A673 (cell line): ENCODE measurements at regions not wholly inside any gene's neighbourhood (a gene's known extent, or its start where the extent isn't known, plus 50 kb on each side); places are given as distances from the start of the nearest gene placed in this dataset.

Experiments
- BruUV-seq: library from RNA; stranded (reverse); fragments of 400-500 nt; replicated peaks from 2 replicates; lab custom pipeline; 2021; lab: Mats Ljungman, UMichigan
- CTCF ChIA-PET: fragments of 300-600 bp; sonication (Branson Sonifier 250); formaldehyde crosslinking; loops from one replicate; lab custom pipeline; 2022; ENCODE audit warnings: antibody characterized with exemption; lab: Charles Lee
- POLR2A ChIA-PET: fragments of 300-600 bp; sonication (Branson Sonifier 250); formaldehyde crosslinking; loops from one replicate; lab custom pipeline; 2022; ENCODE audit warnings: antibody characterized with exemption; ENCODE audit not compliant: low non-redundant PET; lab: Charles Lee
- DNase-seq: peaks from one replicate; pipeline ENCODE4 v3.0.0-alpha.2; 2015; ENCODE audit warnings: low spot score
- H3K27ac ChIP-seq: fragments of 200-600 bp; sonication (generic); 2 replicates; pipeline ENCODE4 v1.5.1; 2016; ENCODE audit warnings: mixed run types, low read depth, mild to moderate bottlenecking, mixed read lengths, antibody characterized with exemption, low read length; ENCODE audit not compliant: poor library complexity, severe bottlenecking
- H3K27me3 ChIP-seq: fragments of 200-600 bp; sonication (generic); replicated peaks from 2 replicates; pipeline ENCODE4 v1.6.1; 2017; ENCODE audit warnings: mixed run types, low read depth, mild to moderate bottlenecking, mixed read lengths, antibody characterized with exemption, low read length; ENCODE audit not compliant: insufficient read depth, poor library complexity
- H3K36me3 ChIP-seq: fragments of 200-600 bp; sonication (generic); 2 replicates; pipeline ENCODE4 v1.6.1; 2016; ENCODE audit warnings: mixed run types, mild to moderate bottlenecking, mixed read lengths, antibody characterized with exemption, low read length; ENCODE audit not compliant: insufficient read depth, poor library complexity, severe bottlenecking
- H3K4me1 ChIP-seq: fragments of 200-600 bp; sonication (generic); 2 replicates; pipeline ENCODE4 v1.6.1; 2017; ENCODE audit warnings: mixed run types, mild to moderate bottlenecking, mixed read lengths, antibody characterized with exemption, low read length; ENCODE audit not compliant: insufficient read depth, poor library complexity, severe bottlenecking
- H3K4me3 ChIP-seq: fragments of 200-600 bp; sonication (generic); 2 replicates; pipeline ENCODE4 v1.5.1; 2016; ENCODE audit warnings: low read depth, mixed run types, mild to moderate bottlenecking, mixed read lengths, low read length; ENCODE audit not compliant: poor library complexity, severe bottlenecking
- H3K9me3 ChIP-seq: fragments of 200-600 bp; sonication (generic); 2 replicates; pipeline ENCODE4 v1.6.1; 2016; ENCODE audit warnings: mixed run types, low read depth, mild to moderate bottlenecking, mixed read lengths, antibody characterized with exemption, low read length; ENCODE audit not compliant: poor library complexity, severe bottlenecking
- EZH2 ChIP-seq: fragments of 200-600 bp; sonication (generic); IDR thresholded peaks from 2 replicates; pipeline ENCODE4 v1.6.1; 2017; ENCODE audit warnings: borderline replicate concordance, low read depth, mild to moderate bottlenecking, mixed read lengths, antibody characterized with exemption, low read length; ENCODE audit not compliant: poor library complexity, severe bottlenecking
- intact Hi-C: fragments of 100-400 bp; cut with micrococcal nuclease; formaldehyde crosslinking; loops from one replicate; pipeline ENCODE4 v1.10.0; 2022; ENCODE audit not compliant: unreplicated experiment
- TF ChIP-seq, protein P1 (sequence below): fragments of 300-800, 200-600 bp; sonication (generic); conservative IDR thresholded peaks from 2 replicates; pipeline ENCODE4 v1.5.1; 2017; ENCODE audit warnings: low read depth, mild to moderate bottlenecking, antibody characterized with exemption, low read length, moderate library complexity, mixed read lengths

DNA sequence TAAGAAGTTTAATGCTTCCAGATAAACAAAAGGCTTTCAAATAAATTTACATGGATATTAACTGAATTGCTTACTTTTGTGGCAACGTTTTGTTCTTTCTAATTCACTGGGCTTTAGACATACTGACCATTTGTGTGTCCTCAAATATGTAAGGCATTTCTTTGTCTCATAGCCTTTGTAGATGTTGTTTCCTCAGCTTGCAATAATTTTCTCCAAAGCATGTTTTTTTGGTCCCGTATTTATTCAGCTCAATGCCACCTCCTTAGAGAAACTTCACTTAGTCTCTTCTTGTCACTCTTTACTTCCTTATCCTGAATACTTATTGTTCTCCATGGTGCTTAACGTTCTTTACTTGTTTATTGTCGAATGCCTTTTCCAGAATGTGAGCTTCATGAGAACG is 98.5 kb downstream of the NUP35 start:
- Histone ChIP-seq H3K4me3 (no peak overlapping the region), H3K36me3 (no peaks in the 10 kb centered on the region), H3K27ac (no peak overlapping the region), H3K9me3 (no peaks in the 10 kb centered on the region), H3K4me1 (peaks cover 10% of the 10 kb centered on the region), H3K27me3 (no peaks in the 10 kb centered on the region)
- TF ChIP-seq, protein P1, sequence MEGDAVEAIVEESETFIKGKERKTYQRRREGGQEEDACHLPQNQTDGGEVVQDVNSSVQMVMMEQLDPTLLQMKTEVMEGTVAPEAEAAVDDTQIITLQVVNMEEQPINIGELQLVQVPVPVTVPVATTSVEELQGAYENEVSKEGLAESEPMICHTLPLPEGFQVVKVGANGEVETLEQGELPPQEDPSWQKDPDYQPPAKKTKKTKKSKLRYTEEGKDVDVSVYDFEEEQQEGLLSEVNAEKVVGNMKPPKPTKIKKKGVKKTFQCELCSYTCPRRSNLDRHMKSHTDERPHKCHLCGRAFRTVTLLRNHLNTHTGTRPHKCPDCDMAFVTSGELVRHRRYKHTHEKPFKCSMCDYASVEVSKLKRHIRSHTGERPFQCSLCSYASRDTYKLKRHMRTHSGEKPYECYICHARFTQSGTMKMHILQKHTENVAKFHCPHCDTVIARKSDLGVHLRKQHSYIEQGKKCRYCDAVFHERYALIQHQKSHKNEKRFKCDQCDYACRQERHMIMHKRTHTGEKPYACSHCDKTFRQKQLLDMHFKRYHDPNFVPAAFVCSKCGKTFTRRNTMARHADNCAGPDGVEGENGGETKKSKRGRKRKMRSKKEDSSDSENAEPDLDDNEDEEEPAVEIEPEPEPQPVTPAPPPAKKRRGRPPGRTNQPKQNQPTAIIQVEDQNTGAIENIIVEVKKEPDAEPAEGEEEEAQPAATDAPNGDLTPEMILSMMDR = no peak
- ChIA-PET CTCF (no interaction called here), POLR2A (no interaction called here)
- intact Hi-C loops = no loop called here
- BruUV-seq = no TSS peak
- no peak for DNase-seq

DNA sequence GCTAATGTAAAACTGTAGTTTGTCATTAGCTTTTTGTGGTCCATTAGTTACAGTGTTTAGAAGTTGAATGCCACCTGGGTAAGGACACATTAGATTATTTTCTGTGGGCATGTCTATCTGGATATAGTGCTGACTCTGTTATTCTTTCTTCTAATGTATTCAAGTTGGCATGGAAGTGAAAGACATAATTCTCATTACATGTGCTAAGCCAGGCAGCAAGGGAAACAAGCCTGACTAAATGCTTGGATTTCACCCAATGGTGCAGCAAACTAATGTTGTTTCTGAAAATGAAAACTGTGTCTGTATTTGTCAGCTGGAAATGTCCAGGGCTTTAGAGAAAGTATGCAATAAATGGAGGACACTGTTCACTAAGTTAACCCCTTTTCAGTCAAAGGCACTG is 100.7 kb downstream of the NUP35 start:
- no TSS peak for BruUV-seq
- TF ChIP-seq EZH2 = no peak
- TF ChIP-seq, protein P1 = no peak

DNA sequence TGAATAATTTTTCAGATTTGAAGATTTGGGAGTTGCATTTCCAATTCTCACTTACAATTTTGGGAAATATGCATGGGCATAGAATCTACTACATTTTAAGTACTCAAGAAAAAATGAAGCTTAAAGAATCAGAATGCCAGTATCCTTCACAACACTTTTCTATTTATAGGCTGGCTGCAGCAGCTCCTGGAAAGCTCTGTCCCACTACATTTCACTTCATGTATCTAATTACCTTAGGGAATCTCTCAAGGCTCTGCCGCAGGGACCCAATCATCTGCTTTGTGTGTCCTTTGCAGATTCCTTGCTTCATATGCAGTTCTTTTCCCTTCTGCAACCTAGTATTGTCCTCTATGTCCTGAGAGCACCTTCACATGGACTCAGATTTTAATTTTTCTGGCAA is 102.9 kb downstream of the NUP35 start:
- TF ChIP-seq, protein P1 = no peak
- TF ChIP-seq EZH2 = no peak
- H3K4me3 ChIP-seq = no peak overlapping the region
- H3K36me3 ChIP-seq = no peaks in the 10 kb centered on the region
- no peaks in the 10 kb centered on the region for H3K27me3 ChIP-seq
- no TSS peak for BruUV-seq
- CTCF ChIA-PET = no interaction called here
- POLR2A ChIA-PET = no interaction called here
- no peak for DNase-seq
- peaks cover 10% of the 10 kb centered on the region for H3K4me1 ChIP-seq
- H3K9me3 ChIP-seq = no peaks in the 10 kb centered on the region
- H3K27ac ChIP-seq = no peak overlapping the region
- intact Hi-C loops = no loop called here

More for the DNA sequence above, 100.7 kb downstream of the NUP35 start:
- Histone ChIP-seq H3K9me3 (no peaks in the 10 kb centered on the region), H3K27me3 (no peaks in the 10 kb centered on the region), H3K4me1 (peaks cover 10% of the 10 kb centered on the region), H3K36me3 (no peaks in the 10 kb centered on the region), H3K27ac (no peak overlapping the region), H3K4me3 (no peak overlapping the region)
- POLR2A ChIA-PET = no interaction called here
- peak; percentile 40 for DNase-seq
- intact Hi-C loops = no loop called here
- CTCF ChIA-PET = no interaction called here
